Muscle layer of duodenum (tissue), 2 donors: ENCODE measurements at regions not wholly inside any gene's neighbourhood (a gene's known extent, or its start where the extent isn't known, plus 50 kb on each side); places are given as distances from the start of the nearest gene placed in this dataset.

Source experiments
- H3K27ac ChIP-seq: one replicate; pipeline ENCODE4 v1.7.0; 2013; ENCODE audit warnings: mild to moderate bottlenecking, low read length
- H3K27me3 ChIP-seq: one replicate; pipeline ENCODE4 v1.7.0; 2013; ENCODE audit warnings: low read depth, mild to moderate bottlenecking, control low read depth, low read length
- H3K36me3 ChIP-seq, 2 donors: one replicate each; pipeline ENCODE4 v1.7.0; 2013; ENCODE audit warnings: low read length in 2 of 2, control low read depth in 1 of 2, mild to moderate bottlenecking in 1 of 2; ENCODE audit not compliant: insufficient read depth in 2 of 2, control insufficient read depth in 1 of 2
- H3K4me1 ChIP-seq, 2 donors: one replicate each; pipeline ENCODE4 v1.7.0; 2013; ENCODE audit warnings: low read length in 2 of 2, mild to moderate bottlenecking in 2 of 2, control low read depth in 1 of 2, moderate library complexity in 1 of 2; ENCODE audit not compliant: insufficient read depth in 2 of 2, control insufficient read depth in 1 of 2
- H3K4me3 ChIP-seq, 2 donors: one replicate each; pipeline ENCODE4 v1.7.0; 2013; ENCODE audit warnings: low read length in 2 of 2, low read depth in 1 of 2, mild to moderate bottlenecking in 1 of 2
- H3K9me3 ChIP-seq, 2 donors: one replicate each; pipeline ENCODE4 v1.7.0; 2013; ENCODE audit warnings: low read length in 2 of 2, control low read depth in 1 of 2, mild to moderate bottlenecking in 1 of 2; ENCODE audit not compliant: control insufficient read depth in 1 of 2
- donor health status: healthy.

- Histone ChIP-seq H3K4me3 (no peak overlapping the region), H3K27me3 (no peaks in the 10 kb centered on the region), H3K27ac (no peak overlapping the region), H3K9me3 (no peaks in the 10 kb centered on the region), H3K36me3 (no peaks in the 10 kb centered on the region), H3K4me1 (no peaks in the 10 kb centered on the region)
Observed at GRCh38 chr4:17296921-17297890, 214.7 kb downstream of the QDPR start.

GRCh38 chr4:17293901-17294300 lies 218.0 kb downstream of the QDPR start:
- Histone ChIP-seq H3K27me3 (no peaks in the 10 kb centered on the region), H3K36me3 (no peaks in the 10 kb centered on the region), H3K9me3 (no peaks in the 10 kb centered on the region), H3K27ac (no peak overlapping the region), H3K4me3 (no peak overlapping the region), H3K4me1 (no peaks in the 10 kb centered on the region)

DNA sequence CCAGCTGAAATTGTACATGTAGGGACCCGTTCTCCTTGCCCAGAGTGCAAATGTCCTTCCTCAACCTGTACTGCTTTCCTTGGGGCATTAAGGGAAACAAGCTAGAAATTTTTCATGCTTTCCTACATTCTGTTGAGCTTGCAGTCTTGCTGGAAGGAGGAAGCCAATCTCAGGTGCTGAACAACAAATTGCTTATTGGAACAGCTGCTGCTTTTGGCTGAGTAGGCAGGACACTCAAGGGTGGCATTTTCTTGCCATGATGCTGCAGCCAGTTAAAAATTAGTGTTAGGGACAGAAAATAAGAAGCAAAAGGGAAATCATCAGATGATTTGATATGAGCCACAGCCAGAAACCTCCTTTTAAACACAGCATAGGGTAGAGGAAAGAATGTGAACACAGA lies 223.7 kb downstream of the QDPR start:
- Histone ChIP-seq H3K4me3 (no peak overlapping the region), H3K4me1 (no peaks in the 10 kb centered on the region), H3K27me3 (no peaks in the 10 kb centered on the region), H3K36me3 (no peaks in the 10 kb centered on the region), H3K27ac (no peak overlapping the region), H3K9me3 (no peaks in the 10 kb centered on the region)

GRCh38 chr4:17286752-17287460 lies 225.0 kb downstream of the QDPR start:
- no peak overlapping the region for H3K4me3 ChIP-seq
- H3K4me1 ChIP-seq: no peaks in the 10 kb centered on the region
- H3K27me3 ChIP-seq: no peaks in the 10 kb centered on the region
- H3K27ac ChIP-seq: no peak overlapping the region
- H3K9me3 ChIP-seq: no peaks in the 10 kb centered on the region
- H3K36me3 ChIP-seq: no peaks in the 10 kb centered on the region

GRCh38 chr4:17285747-17286146 lies 226.1 kb downstream of the QDPR start:
- no peak overlapping the region for H3K4me3 ChIP-seq
- no peak overlapping the region for H3K27ac ChIP-seq
- H3K9me3 ChIP-seq: no peaks in the 10 kb centered on the region
- H3K27me3 ChIP-seq: no peaks in the 10 kb centered on the region
- no peaks in the 10 kb centered on the region for H3K36me3 ChIP-seq
- no peaks in the 10 kb centered on the region for H3K4me1 ChIP-seq

- no peaks in the 10 kb centered on the region for H3K27me3 ChIP-seq
- no peaks in the 10 kb centered on the region for H3K36me3 ChIP-seq
- H3K4me1 ChIP-seq: no peaks in the 10 kb centered on the region
- H3K9me3 ChIP-seq: no peaks in the 10 kb centered on the region
- H3K4me3 ChIP-seq: no peak overlapping the region
- no peak overlapping the region for H3K27ac ChIP-seq
Observed at GRCh38 chr4:17284323-17285175, 227.3 kb downstream of the QDPR start.

DNA sequence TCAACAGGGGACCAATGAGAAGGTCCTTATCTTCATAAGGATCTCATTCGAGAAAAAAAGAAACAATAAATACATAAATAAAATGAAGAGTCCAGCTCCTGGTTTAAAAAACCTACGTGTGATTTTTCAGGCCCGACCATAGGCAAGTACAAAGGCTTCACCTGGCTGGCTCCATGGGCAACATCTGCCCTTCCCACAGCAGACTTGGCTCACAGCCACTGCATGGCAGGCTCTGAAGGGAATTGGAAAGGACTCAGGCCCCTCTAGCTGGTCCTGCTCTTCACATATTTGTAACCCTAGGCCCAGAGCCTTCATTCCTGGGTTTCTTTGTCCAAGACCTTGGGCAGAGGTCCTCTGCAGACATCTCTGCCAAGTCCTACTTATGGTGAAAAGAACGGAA lies 228.1 kb downstream of the QDPR start:
- no peak overlapping the region for H3K4me3 ChIP-seq
- H3K9me3 ChIP-seq: no peaks in the 10 kb centered on the region
- H3K4me1 ChIP-seq: no peaks in the 10 kb centered on the region
- H3K27me3 ChIP-seq: no peaks in the 10 kb centered on the region
- H3K27ac ChIP-seq: no peak overlapping the region
- no peaks in the 10 kb centered on the region for H3K36me3 ChIP-seq

- no peak overlapping the region for H3K27ac ChIP-seq
- no peaks in the 10 kb centered on the region for H3K36me3 ChIP-seq
- H3K9me3 ChIP-seq: no peaks in the 10 kb centered on the region
- no peak overlapping the region for H3K4me3 ChIP-seq
- H3K27me3 ChIP-seq: no peaks in the 10 kb centered on the region
- H3K4me1 ChIP-seq: no peaks in the 10 kb centered on the region
Observed at GRCh38 chr4:17283251-17283650, 228.6 kb downstream of the QDPR start.

DNA sequence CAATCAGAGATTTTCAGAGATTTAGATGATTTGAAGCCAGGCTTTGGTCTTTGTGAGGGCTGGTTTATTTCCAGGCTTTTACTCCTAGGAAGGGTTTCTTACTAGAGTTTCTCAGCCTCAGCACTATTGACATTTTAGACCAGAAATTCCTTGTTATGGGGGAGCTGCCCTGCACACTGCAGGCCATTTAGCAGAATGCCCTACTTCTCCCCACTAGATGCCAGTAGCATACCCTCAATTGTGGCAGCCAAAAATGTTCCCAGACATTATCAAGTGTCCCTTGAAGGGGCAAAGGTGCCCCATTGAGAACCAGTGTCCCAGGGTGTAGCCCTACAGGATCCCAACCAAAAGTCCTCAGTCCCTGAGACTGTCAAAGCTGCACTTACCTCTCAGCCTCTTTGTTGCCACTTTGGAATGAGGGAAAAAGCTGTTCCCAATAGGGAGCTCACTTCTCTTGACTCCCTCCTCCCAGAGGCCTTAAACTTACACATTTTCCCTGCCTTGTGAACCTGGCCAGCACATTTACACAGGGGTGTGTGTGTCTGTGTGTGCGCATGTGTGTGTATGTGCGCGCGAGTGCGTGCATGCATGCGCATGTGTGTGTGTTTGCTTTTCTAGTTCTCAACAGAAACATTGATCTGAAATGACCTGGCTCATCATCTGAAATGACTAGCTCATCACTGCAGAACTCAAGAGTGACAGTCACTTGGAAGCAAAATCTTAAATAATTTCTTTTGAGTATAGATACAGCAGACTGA lies 231.4 kb downstream of the QDPR start:
- no peaks in the 10 kb centered on the region for H3K9me3 ChIP-seq
- H3K36me3 ChIP-seq: no peaks in the 10 kb centered on the region

DNA sequence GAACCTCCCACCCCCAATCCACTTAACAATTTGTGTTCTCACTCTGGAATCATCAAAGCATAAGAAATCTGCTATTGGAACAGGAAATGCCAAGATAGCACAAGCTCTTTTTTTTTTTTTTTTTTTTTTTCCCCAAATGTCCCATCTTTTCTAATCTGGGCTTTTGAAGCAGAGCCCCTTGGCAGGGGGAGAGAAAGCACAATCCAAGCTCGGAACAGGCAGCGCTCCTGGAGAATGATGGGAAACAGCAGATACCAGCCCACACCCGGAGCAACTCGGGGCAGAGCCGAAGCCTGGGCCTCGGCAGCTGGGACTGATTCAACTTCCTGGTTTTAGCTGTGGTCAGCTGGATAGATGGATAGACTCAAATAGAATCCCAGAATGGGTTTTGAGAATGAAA lies 235.1 kb downstream of the QDPR start:
- Histone ChIP-seq H3K4me3 (no peak overlapping the region), H3K27ac (no peak overlapping the region), H3K4me1 (no peaks in the 10 kb centered on the region), H3K27me3 (no peaks in the 10 kb centered on the region), H3K9me3 (no peaks in the 10 kb centered on the region), H3K36me3 (no peaks in the 10 kb centered on the region)

More for the DNA sequence above, 231.4 kb downstream of the QDPR start:
- H3K4me1 ChIP-seq: no peaks in the 10 kb centered on the region
- H3K4me3 ChIP-seq: no peak overlapping the region
- no peaks in the 10 kb centered on the region for H3K27me3 ChIP-seq
- no peak overlapping the region for H3K27ac ChIP-seq
